Calu3 (cell line): ENCODE measurements at regions not wholly inside any gene's neighbourhood (a gene's known extent, or its start where the extent isn't known, plus 50 kb on each side); places are given as distances from the start of the nearest gene placed in this dataset.
"Not testable (repeated sequence)": the region's sequence is repeated elsewhere in the genome, so short reads cannot be mapped to it uniquely, and the experiment has no call there.

Source experiments
- BruUV-seq: library from RNA; stranded (reverse); fragments of 400-500 nt; replicated peaks from 2 replicates; lab custom pipeline; 2021; lab: Mats Ljungman, UMichigan
- CTCF ChIA-PET: fragments of 300-600 bp; sonication (Branson Sonifier 250); formaldehyde crosslinking; loops from one replicate; lab custom pipeline; 2022; ENCODE audit warnings: antibody characterized with exemption; lab: Charles Lee
- DNase-seq: peaks from one replicate; pipeline ENCODE4 v3.0.0; 2022
- H3K27ac Mint-ChIP-seq: one replicate; pipeline ENCODE4 v1.8.0; 2022; ENCODE audit warnings: mixed read lengths; ENCODE audit not compliant: unreplicated experiment
- H3K27me3 Mint-ChIP-seq: one replicate; pipeline ENCODE4 v1.8.0; 2022; ENCODE audit warnings: mixed read lengths; ENCODE audit not compliant: unreplicated experiment
- H3K36me3 Mint-ChIP-seq: one replicate; pipeline ENCODE4 v1.8.0; 2022; ENCODE audit warnings: mild to moderate bottlenecking, moderate library complexity, mixed read lengths; ENCODE audit not compliant: insufficient read depth, unreplicated experiment
- H3K4me1 Mint-ChIP-seq: one replicate; pipeline ENCODE4 v1.8.0; 2022; ENCODE audit warnings: mild to moderate bottlenecking, low read depth, mixed read lengths; ENCODE audit not compliant: unreplicated experiment
- H3K4me3 Mint-ChIP-seq: one replicate; pipeline ENCODE4 v1.8.0; 2022; ENCODE audit warnings: mild to moderate bottlenecking, low read depth, moderate library complexity, mixed read lengths; ENCODE audit not compliant: unreplicated experiment
- H3K9me3 Mint-ChIP-seq: one replicate; pipeline ENCODE4 v1.8.0; 2022; ENCODE audit warnings: low read depth, mixed read lengths; ENCODE audit not compliant: unreplicated experiment
- intact Hi-C: fragments of 100-400 bp; cut with micrococcal nuclease; formaldehyde crosslinking; loops from one replicate; pipeline ENCODE4 v1.10.0; 2022; ENCODE audit not compliant: unreplicated experiment
- TF ChIP-seq, protein P1 (sequence below): fragments of 200-600 bp; IDR thresholded peaks from one replicate; pipeline ENCODE4 v1.8.0; 2022; ENCODE audit warnings: antibody characterized with exemption; ENCODE audit not compliant: unreplicated experiment

DNA sequence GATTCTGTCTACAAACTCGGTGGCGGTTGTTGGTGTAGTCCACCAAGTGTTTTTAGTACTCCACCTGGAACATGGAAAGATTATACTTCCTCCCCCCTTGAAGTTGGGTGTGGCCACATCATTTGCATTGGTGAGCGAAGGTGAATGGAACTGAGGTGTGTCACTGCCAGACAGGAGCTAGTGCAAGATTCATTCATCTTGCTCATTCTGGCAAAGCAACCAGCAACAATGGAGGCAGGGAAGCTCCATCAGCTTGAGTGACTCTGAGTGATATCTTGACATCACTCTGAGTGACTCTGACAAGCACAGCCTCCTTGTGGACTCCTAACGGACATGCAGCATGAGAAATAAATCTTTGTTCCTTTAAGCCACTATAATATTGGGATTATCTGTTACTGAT, 54.7 kb upstream of the SLC1A4 start:
- intact Hi-C loops, result no loop called here
- Mint-ChIP-seq H3K36me3 (no peaks in the 10 kb centered on the region), H3K9me3 (no peaks in the 10 kb centered on the region), H3K4me1 (no peaks in the 10 kb centered on the region), H3K27me3 (peaks cover 74% of the 10 kb centered on the region), H3K4me3 (no peak overlapping the region), H3K27ac (no peak overlapping the region)
- CTCF ChIA-PET, result no interaction called here
- TF ChIP-seq, protein P1, sequence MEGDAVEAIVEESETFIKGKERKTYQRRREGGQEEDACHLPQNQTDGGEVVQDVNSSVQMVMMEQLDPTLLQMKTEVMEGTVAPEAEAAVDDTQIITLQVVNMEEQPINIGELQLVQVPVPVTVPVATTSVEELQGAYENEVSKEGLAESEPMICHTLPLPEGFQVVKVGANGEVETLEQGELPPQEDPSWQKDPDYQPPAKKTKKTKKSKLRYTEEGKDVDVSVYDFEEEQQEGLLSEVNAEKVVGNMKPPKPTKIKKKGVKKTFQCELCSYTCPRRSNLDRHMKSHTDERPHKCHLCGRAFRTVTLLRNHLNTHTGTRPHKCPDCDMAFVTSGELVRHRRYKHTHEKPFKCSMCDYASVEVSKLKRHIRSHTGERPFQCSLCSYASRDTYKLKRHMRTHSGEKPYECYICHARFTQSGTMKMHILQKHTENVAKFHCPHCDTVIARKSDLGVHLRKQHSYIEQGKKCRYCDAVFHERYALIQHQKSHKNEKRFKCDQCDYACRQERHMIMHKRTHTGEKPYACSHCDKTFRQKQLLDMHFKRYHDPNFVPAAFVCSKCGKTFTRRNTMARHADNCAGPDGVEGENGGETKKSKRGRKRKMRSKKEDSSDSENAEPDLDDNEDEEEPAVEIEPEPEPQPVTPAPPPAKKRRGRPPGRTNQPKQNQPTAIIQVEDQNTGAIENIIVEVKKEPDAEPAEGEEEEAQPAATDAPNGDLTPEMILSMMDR, result no peak
- BruUV-seq, result no TSS peak
- DNase-seq, result no peak

DNA sequence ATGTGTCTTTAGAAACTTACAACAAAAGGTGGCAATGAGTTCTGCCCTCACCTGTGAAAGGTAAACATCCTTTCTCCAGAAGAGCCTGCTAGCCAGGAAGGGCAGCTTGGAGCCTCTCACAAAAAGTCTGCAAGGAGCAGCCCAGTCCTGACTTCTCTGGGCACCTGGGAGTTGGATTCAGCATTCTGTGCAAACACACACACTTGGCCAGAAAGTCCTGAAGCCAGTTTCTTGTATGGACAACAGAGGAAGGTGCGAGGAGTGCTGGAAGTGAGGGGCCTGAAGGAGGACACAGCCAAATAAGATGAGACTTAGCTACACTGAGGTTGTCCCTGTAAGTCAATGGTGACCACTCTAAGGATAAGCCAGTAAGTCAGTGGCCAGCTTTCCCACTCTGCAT, 52.4 kb upstream of the SLC1A4 start:
- Mint-ChIP-seq H3K27ac (no peak overlapping the region), H3K9me3 (no peaks in the 10 kb centered on the region), H3K4me3 (no peak overlapping the region), H3K27me3 (peaks cover 65% of the 10 kb centered on the region), H3K4me1 (no peaks in the 10 kb centered on the region), H3K36me3 (no peaks in the 10 kb centered on the region)
- TF ChIP-seq, protein P1, result no peak
- DNase-seq, result no peak
- CTCF ChIA-PET, result no interaction called here
- no TSS peak for BruUV-seq
- intact Hi-C loops, result no loop called here

DNA sequence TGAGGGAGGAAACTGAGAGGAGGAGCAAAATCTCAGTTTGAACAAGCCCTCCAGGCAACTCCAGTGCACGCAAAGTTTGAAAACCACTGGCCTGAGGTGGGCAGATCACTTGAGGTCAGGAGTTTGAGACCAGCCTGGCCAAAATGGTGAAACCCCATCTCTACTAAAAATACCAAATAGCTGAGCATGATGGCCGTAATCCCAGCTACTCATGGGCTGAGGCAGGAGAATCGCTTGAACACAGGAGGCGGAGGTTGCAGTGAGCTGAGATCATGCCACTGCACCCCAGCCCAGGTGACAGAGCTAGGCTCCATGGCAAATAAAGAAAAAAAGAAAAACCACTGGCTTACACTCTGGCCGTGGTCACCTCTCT, 51.9 kb upstream of the SLC1A4 start:
- not testable (repeated sequence) for BruUV-seq
- CTCF ChIA-PET, result interaction anchor here (1.1 kb wide), 1 partner anchor 11 kb away, joined by 3 read pairs; no protein-coding TSS in a partner anchor

DNA sequence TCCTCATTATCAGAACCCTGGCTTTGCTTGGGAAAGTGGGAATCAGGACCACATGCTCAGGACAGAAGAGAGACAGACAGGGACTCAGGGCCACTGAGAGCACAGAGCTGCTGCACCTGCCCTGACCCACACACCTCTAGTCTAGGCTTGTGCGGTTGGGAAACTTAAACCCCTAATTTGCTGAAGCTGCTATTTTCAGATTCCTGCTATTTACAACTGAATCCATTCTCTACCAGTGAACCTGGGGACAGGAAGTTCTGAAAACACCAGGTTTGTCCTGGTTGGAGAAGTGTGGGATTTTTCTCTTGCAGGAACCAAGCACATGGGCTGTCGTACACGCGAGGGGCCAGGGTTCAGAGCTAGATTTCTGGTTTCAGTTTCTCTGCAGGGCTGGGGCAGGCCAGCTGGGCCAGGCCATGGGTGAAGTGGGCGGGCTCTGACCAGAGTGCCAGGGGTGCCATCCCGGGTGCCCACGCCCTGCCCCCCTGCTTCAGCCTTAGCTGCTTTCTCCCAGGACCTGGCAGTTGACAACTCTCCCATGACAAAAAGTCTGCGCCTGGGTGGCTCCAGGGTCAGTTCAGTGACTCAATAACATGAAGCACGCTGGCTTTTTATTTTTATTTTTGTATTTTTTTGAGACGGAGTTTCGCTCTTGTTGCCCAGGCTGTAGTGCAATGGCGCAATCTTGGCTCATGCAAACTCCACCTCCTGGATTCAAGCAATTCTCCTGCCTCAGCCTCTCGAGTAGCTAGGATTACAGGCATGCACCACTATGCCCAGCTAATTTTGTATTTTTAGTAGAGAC, 51.3 kb upstream of the SLC1A4 start:
- Mint-ChIP-seq H3K27me3 (peaks cover 64% of the 10 kb centered on the region), H3K27ac (no peak overlapping the region), H3K4me1 (no peaks in the 10 kb centered on the region), H3K9me3 (no peaks in the 10 kb centered on the region), H3K4me3 (no peak overlapping the region), H3K36me3 (no peaks in the 10 kb centered on the region)
- intact Hi-C loops, result no loop called here
- CTCF ChIA-PET, result interaction anchor here (1.1 kb wide), 1 partner anchor 10 kb away, joined by 3 read pairs; no protein-coding TSS in a partner anchor
- no peak for DNase-seq
- TF ChIP-seq, protein P1, result no peak
- BruUV-seq, result no TSS peak

More for the DNA sequence above, 51.9 kb upstream of the SLC1A4 start:
- H3K9me3 Mint-ChIP-seq, H3K36me3 Mint-ChIP-seq, DNase-seq, H3K4me3 Mint-ChIP-seq, H3K27ac Mint-ChIP-seq, intact Hi-C loops, H3K4me1 Mint-ChIP-seq: not testable (repeated sequence)
- peaks cover 65% of the 10 kb centered on the region for H3K27me3 Mint-ChIP-seq
